Panc1 (cell line): ENCODE measurements at regions not wholly inside any gene's neighbourhood (a gene's known extent, or its start where the extent isn't known, plus 50 kb on each side); places are given as distances from the start of the nearest gene placed in this dataset.
"Not testable (repeated sequence)": the region's sequence is repeated elsewhere in the genome, so short reads cannot be mapped to it uniquely, and the experiment has no call there.

Source experiments
- ATAC-seq: fragments of 200-7000 bp; cut with Tn5 transposase; 2 replicates; pipeline ENCODE4 v1.9.1; 2020; ENCODE audit warnings: mild to moderate bottlenecking, moderate library complexity
- BruUV-seq: library from RNA; stranded (reverse); fragments of 400-500 nt; replicated peaks from 2 replicates; lab custom pipeline; 2021; lab: Mats Ljungman, UMichigan
- CTCF ChIA-PET: fragments of 300-600 bp; sonication (Branson Sonifier 250); formaldehyde crosslinking; loops from one replicate; lab custom pipeline; 2022; ENCODE audit warnings: antibody characterized with exemption; lab: Charles Lee
- POLR2A ChIA-PET: fragments of 300-600 bp; sonication (Branson Sonifier 250); formaldehyde crosslinking; loops from one replicate; lab custom pipeline; 2022; ENCODE audit warnings: antibody characterized with exemption; lab: Charles Lee
- DNase-seq: peaks from one replicate; pipeline ENCODE4 v3.0.0-alpha.2; 2010; ENCODE audit warnings: low read depth, low spot score
- H3K27ac ChIP-seq: 2 replicates; pipeline ENCODE4 v1.5.1; 2011; ENCODE audit warnings: mild to moderate bottlenecking, low read length, inconsistent platforms
- H3K27me3 ChIP-seq: fragments of 200-500 bp; sonication (Bioruptor generic); 2 replicates; pipeline ENCODE4 v1.6.0; 2014; ENCODE audit warnings: low read length, inconsistent platforms; ENCODE audit not compliant: control insufficient read depth, insufficient read depth
- H3K36me3 ChIP-seq: fragments of 200-500 bp; sonication (Bioruptor generic); 2 replicates; pipeline ENCODE4 v1.5.1; 2014; ENCODE audit warnings: inconsistent platforms, mild to moderate bottlenecking, low read length, moderate library complexity; ENCODE audit not compliant: control insufficient read depth, insufficient read depth
- H3K4me1 ChIP-seq: 2 replicates; pipeline ENCODE4 v1.5.1; 2011; ENCODE audit warnings: inconsistent platforms, mild to moderate bottlenecking, low read length, moderate library complexity; ENCODE audit not compliant: control insufficient read depth, insufficient read depth
- H3K4me3 ChIP-seq, 2 experiments: 2 replicates each; pipeline ENCODE4 v1.5.1; 2011 to 2012; ENCODE audit warnings: low read depth in 2 of 2, low read length in 2 of 2, mild to moderate bottlenecking in 2 of 2, inconsistent platforms in 1 of 2, moderate library complexity in 1 of 2
- H3K9me3 ChIP-seq: fragments of 200-500 bp; sonication (Bioruptor generic); 2 replicates; pipeline ENCODE4 v1.5.1; 2014; ENCODE audit warnings: low read depth, mild to moderate bottlenecking, inconsistent platforms, low read length, moderate library complexity; ENCODE audit not compliant: control insufficient read depth, insufficient read depth
- POLR2AphosphoS5 ChIP-seq: IDR thresholded peaks from 2 replicates; pipeline ENCODE4 v1.6.1; 2012; ENCODE audit warnings: mild to moderate bottlenecking, low read depth, low read length, moderate library complexity
- REST ChIP-seq, 2 experiments: IDR thresholded peaks; 2 replicates each; pipeline ENCODE4 v1.6.1; 2011 to 2012; ENCODE audit warnings: low read depth in 2 of 2, control low read depth in 1 of 2, low read length in 1 of 2, mild to moderate bottlenecking in 1 of 2, moderate library complexity in 1 of 2; ENCODE audit not compliant: insufficient read depth in 1 of 2
- SIN3A ChIP-seq: IDR thresholded peaks from 2 replicates; pipeline ENCODE4 v1.6.1; 2012; ENCODE audit warnings: low read depth, mild to moderate bottlenecking, low read length, moderate library complexity, borderline replicate concordance; ENCODE audit not compliant: insufficient read depth
- TCF7L2 ChIP-seq: IDR thresholded peaks from 2 replicates; pipeline ENCODE4 v1.6.1; 2011; ENCODE audit warnings: mild to moderate bottlenecking, low read depth, low read length, inconsistent platforms
- in situ Hi-C: cut with HindIII; loops from 2 replicates; pipeline ENCODE4 v1.10.0; 2016; ENCODE audit warnings: low sequenced_read_pairs, low pct_unique_long_range_greater_than_20kb
- intact Hi-C: fragments of 100-400 bp; cut with micrococcal nuclease; formaldehyde crosslinking; loops from one replicate; pipeline ENCODE4 v1.10.0; 2022; ENCODE audit not compliant: unreplicated experiment
- TF ChIP-seq, protein P1 (sequence below): fragments of 450-650 bp; IDR thresholded peaks from 2 replicates; pipeline ENCODE4 v1.5.1; 2017; ENCODE audit warnings: mild to moderate bottlenecking

- POLR2A ChIA-PET, result no interaction called here
- Histone ChIP-seq H3K27ac (no peak overlapping the region), H3K4me3 (no peak overlapping the region), H3K4me1 (no peaks in the 10 kb centered on the region), H3K9me3 (no peaks in the 10 kb centered on the region), H3K36me3 (no peaks in the 10 kb centered on the region; the same call in 1 of the 2 replicates), H3K27me3 (no peaks in the 10 kb centered on the region)
- CTCF ChIA-PET, result no interaction called here
- TF ChIP-seq POLR2AphosphoS5, result no peak
- no peak for TF ChIP-seq REST (IDR thresholded peaks at IDR 0.05; ENCODE audit: insufficient read depth in 1 of 2, low read depth in 2 of 2, low read length in 1 of 2)
- TF ChIP-seq, protein P1, sequence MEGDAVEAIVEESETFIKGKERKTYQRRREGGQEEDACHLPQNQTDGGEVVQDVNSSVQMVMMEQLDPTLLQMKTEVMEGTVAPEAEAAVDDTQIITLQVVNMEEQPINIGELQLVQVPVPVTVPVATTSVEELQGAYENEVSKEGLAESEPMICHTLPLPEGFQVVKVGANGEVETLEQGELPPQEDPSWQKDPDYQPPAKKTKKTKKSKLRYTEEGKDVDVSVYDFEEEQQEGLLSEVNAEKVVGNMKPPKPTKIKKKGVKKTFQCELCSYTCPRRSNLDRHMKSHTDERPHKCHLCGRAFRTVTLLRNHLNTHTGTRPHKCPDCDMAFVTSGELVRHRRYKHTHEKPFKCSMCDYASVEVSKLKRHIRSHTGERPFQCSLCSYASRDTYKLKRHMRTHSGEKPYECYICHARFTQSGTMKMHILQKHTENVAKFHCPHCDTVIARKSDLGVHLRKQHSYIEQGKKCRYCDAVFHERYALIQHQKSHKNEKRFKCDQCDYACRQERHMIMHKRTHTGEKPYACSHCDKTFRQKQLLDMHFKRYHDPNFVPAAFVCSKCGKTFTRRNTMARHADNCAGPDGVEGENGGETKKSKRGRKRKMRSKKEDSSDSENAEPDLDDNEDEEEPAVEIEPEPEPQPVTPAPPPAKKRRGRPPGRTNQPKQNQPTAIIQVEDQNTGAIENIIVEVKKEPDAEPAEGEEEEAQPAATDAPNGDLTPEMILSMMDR, result no peak
- no peak for TF ChIP-seq TCF7L2
- TF ChIP-seq SIN3A, result no peak
- intact Hi-C loops (no loop called here), in situ Hi-C loops (no loop called here)
- ATAC-seq (no peak), DNase-seq (no peak)
- BruUV-seq, result no TSS peak
These were observed 618.9 kb upstream of the GJE1 start for GRCh38 chr6:141513830-141514229.

DNA sequence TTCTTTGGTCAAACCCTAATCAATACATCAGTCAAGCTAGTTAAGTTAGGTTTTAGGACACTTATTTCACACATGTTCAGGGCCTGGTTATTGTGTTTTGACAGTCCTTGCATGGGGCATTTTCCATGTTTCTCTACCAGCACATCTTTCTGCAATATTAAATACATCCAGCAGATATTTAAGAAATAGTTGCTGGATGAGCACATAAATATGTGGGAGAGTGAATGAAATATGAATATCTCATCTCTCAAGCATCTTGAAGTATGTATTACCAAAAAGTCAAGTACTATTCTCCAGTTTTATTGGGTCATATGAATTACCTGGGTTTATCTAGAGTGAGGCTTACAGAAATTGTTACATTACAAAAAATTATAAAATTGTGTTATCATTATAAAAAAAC, 621.9 kb upstream of the GJE1 start:
- TF ChIP-seq, protein P1, result no peak
- TF ChIP-seq POLR2AphosphoS5, result no peak
- no peak for TF ChIP-seq REST (IDR thresholded peaks at IDR 0.05; ENCODE audit: insufficient read depth in 1 of 2, low read depth in 2 of 2, low read length in 1 of 2)
- TF ChIP-seq SIN3A, result no peak
- TF ChIP-seq TCF7L2, result no peak
- Histone ChIP-seq H3K27me3 (no peaks in the 10 kb centered on the region), H3K36me3 (no peaks in the 10 kb centered on the region; the same call in 1 of the 2 replicates), H3K27ac (no peak overlapping the region), H3K4me3 (no peak overlapping the region), H3K9me3 (peaks cover 7% of the 10 kb centered on the region; the same call in 1 of the 2 replicates), H3K4me1 (no peaks in the 10 kb centered on the region)
- ChIA-PET POLR2A (no interaction called here), CTCF (no interaction called here)
- in situ Hi-C loops (no loop called here), intact Hi-C loops (no loop called here)
- DNase-seq (no peak), ATAC-seq (no peak)
- BruUV-seq, result no TSS peak

DNA sequence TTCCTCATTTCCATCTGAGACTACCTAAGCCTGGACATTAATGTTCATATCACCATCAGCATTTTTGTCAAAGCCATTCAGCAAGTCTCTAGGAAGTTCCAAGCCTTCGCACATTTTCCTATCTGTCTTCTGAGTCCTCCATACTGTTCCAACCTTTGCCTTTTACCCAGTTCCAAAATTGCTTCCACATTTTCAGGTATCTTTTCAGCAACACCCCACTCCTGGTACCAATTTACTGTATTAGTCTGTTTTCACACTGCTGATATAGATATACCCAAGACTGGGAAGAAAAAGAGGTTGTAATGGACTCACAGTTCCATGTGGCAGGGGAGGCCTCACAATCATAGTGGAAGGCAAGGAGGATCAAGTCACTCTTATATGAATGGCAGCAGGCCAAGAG, 626.7 kb upstream of the GJE1 start:
- CTCF ChIA-PET, H3K4me3 ChIP-seq, DNase-seq, intact Hi-C loops, POLR2A ChIA-PET, in situ Hi-C loops, H3K36me3 ChIP-seq, H3K27me3 ChIP-seq, H3K9me3 ChIP-seq, H3K4me1 ChIP-seq, H3K27ac ChIP-seq, ATAC-seq, BruUV-seq: not testable (repeated sequence)

DNA sequence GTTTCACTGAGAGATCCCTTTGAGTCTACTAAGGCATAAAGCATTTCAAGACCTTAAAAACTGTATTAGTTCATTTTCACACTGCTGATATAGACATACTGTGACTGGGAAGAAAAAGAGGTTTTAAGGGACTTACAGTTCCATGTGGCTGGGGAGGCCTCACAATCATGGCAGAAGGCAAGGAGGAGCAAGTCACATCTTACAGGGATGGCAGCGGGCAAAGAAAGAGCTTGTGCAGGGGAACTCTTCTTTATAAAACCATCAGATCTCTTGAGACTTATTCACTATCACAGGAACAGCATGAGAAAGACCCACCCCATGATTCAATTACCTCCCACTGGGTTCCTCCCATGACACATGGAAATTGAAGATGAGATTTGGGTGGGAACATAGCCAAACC, 628.4 kb upstream of the GJE1 start:
- H3K27ac ChIP-seq, H3K36me3 ChIP-seq, in situ Hi-C loops, intact Hi-C loops, ATAC-seq, H3K4me1 ChIP-seq, H3K9me3 ChIP-seq, POLR2A ChIA-PET, BruUV-seq, H3K4me3 ChIP-seq, CTCF ChIA-PET, DNase-seq, H3K27me3 ChIP-seq: not testable (repeated sequence)
